ENCODE measurements at regions not wholly inside any gene's neighbourhood (a gene's known extent, or its start where the extent isn't known, plus 50 kb on each side); places are given as distances from the start of the nearest gene placed in this dataset.

- TF ChIP-seq CTCF (IDR thresholded peaks at IDR 0.05; ENCODE audit: insufficient read depth, low read length, poor library complexity, severe bottlenecking) = no peak
- TF ChIP-seq EZH2phosphoT487 (conservative IDR thresholded peaks at IDR 0.05; ENCODE audit: low read length) = no peak
These were observed 260.6 kb downstream of the ERMARD start for GRCh38 chr6:170012037-170012330.

GRCh38 chr6:170011204-170012036 lies 260.0 kb downstream of the ERMARD start:
- Histone ChIP-seq H3K9ac (ENCODE audit: low read length) (no peak overlapping the region), H3K79me2 (ENCODE audit: insufficient read depth, low read length) (no peaks in the 10 kb centered on the region), H3K9me2 (replicated peaks; ENCODE audit: insufficient read depth, low read length) (no peaks in the 10 kb centered on the region), H3F3A (ENCODE audit: insufficient read depth) (no peaks in the 10 kb centered on the region), H3K9me3 (ENCODE audit: insufficient read depth, low read length) (no peaks in the 10 kb centered on the region), H3K27me3 (ENCODE audit: low read length) (no peaks in the 10 kb centered on the region), H3K36me3 (ENCODE audit: low read length) (no peaks in the 10 kb centered on the region), H4K20me1 (ENCODE audit: low read depth, low read length) (no peaks in the 10 kb centered on the region), H3K4me3 (ENCODE audit: insufficient read depth, low read length, poor library complexity, severe bottlenecking) (no peak overlapping the region), H3K4me2 (ENCODE audit: low read depth, low read length, poor library complexity, severe bottlenecking) (no peak overlapping the region), H2AFZ (ENCODE audit: low read depth, low read length, severe bottlenecking) (no peak overlapping the region), H3K27ac (ENCODE audit: low read depth, low read length) (no peak overlapping the region)
- TF ChIP-seq CTCF (IDR thresholded peaks at IDR 0.05; ENCODE audit: insufficient read depth, low read length, poor library complexity, severe bottlenecking) (no peak), EZH2phosphoT487 (conservative IDR thresholded peaks at IDR 0.05; ENCODE audit: low read length) (no peak)

More at GRCh38 chr6:170012037-170012330, 260.6 kb downstream of the ERMARD start:
- Histone ChIP-seq H3K27ac (ENCODE audit: low read depth, low read length) (no peak overlapping the region), H3F3A (ENCODE audit: insufficient read depth) (no peaks in the 10 kb centered on the region), H3K9me3 (ENCODE audit: insufficient read depth, low read length) (no peaks in the 10 kb centered on the region), H3K9me2 (replicated peaks; ENCODE audit: insufficient read depth, low read length) (no peaks in the 10 kb centered on the region), H3K36me3 (ENCODE audit: low read length) (no peaks in the 10 kb centered on the region), H3K4me3 (ENCODE audit: insufficient read depth, low read length, poor library complexity, severe bottlenecking) (no peak overlapping the region), H3K9ac (ENCODE audit: low read length) (no peak overlapping the region), H2AFZ (ENCODE audit: low read depth, low read length, severe bottlenecking) (no peak overlapping the region), H3K4me2 (ENCODE audit: low read depth, low read length, poor library complexity, severe bottlenecking) (no peak overlapping the region), H3K79me2 (ENCODE audit: insufficient read depth, low read length) (no peaks in the 10 kb centered on the region), H4K20me1 (ENCODE audit: low read depth, low read length) (no peaks in the 10 kb centered on the region), H3K27me3 (ENCODE audit: low read length) (no peaks in the 10 kb centered on the region)

DNA sequence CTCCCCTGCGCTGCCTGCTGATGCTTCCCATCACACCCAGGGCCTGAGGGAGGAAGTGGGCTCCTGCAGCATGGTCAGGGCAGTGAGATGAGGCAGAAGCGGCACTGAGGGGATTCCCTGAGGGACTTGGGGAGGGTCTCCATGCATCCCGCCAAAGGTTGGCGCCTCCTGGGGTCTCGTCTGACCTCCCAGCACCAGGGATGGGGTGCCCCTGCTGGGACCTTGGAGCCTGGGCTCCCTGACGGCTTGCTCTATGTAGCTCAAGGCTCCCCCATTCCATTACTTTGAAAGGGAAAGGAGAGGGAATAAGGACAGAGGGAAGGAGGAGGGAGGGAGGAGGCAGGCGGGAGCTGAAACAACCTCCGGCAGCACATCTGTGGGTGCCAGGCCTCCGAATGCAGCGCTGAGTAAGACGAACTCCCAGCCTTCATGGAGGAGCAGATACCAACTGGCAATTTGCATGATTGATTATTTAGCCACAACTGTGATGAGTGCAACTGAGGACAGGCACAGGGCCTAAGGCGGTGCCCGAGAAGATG lies 259.3 kb downstream of the ERMARD start:
- Histone ChIP-seq H3K4me3 (ENCODE audit: insufficient read depth, low read length, poor library complexity, severe bottlenecking) (no peak overlapping the region), H3F3A (ENCODE audit: insufficient read depth) (no peaks in the 10 kb centered on the region), H3K79me2 (ENCODE audit: insufficient read depth, low read length) (no peaks in the 10 kb centered on the region), H3K9me3 (ENCODE audit: insufficient read depth, low read length) (no peaks in the 10 kb centered on the region), H3K27ac (ENCODE audit: low read depth, low read length) (no peak overlapping the region), H3K27me3 (ENCODE audit: low read length) (no peaks in the 10 kb centered on the region), H3K36me3 (ENCODE audit: low read length) (no peaks in the 10 kb centered on the region), H3K4me2 (ENCODE audit: low read depth, low read length, poor library complexity, severe bottlenecking) (no peak overlapping the region), H4K20me1 (ENCODE audit: low read depth, low read length) (no peaks in the 10 kb centered on the region), H3K9ac (ENCODE audit: low read length) (no peak overlapping the region), H3K9me2 (replicated peaks; ENCODE audit: insufficient read depth, low read length) (no peaks in the 10 kb centered on the region), H2AFZ (ENCODE audit: low read depth, low read length, severe bottlenecking) (no peak overlapping the region)
- TF ChIP-seq CTCF (IDR thresholded peaks at IDR 0.05; ENCODE audit: insufficient read depth, low read length, poor library complexity, severe bottlenecking) (no peak), EZH2phosphoT487 (conservative IDR thresholded peaks at IDR 0.05; ENCODE audit: low read length) (no peak)

Measured in SU-DHL-6 (cell line).